Astrocyte of the cerebellum (primary cell): ENCODE measurements at regions not wholly inside any gene's neighbourhood (a gene's known extent, or its start where the extent isn't known, plus 50 kb on each side); places are given as distances from the start of the nearest gene placed in this dataset.

Source experiments
- DNase-seq: peaks from one replicate; pipeline ENCODE4 v3.0.0-alpha.2; 2011; ENCODE audit warnings: low read depth
- H3K4me3 ChIP-seq: 2 replicates; pipeline ENCODE4 v1.5.1; 2011; ENCODE audit warnings: mild to moderate bottlenecking, low read depth, low read length, moderate library complexity
- in situ Hi-C: cut with HindIII; loops from 2 replicates; pipeline ENCODE4 v1.10.0; 2017; ENCODE audit warnings: low sequenced_read_pairs
- TF ChIP-seq, protein P1 (sequence below): IDR thresholded peaks from 2 replicates; pipeline ENCODE4 v1.5.1; 2012; ENCODE audit warnings: low read length, low read depth, moderate library complexity, mild to moderate bottlenecking; ENCODE audit errors: missing control alignments

DNA sequence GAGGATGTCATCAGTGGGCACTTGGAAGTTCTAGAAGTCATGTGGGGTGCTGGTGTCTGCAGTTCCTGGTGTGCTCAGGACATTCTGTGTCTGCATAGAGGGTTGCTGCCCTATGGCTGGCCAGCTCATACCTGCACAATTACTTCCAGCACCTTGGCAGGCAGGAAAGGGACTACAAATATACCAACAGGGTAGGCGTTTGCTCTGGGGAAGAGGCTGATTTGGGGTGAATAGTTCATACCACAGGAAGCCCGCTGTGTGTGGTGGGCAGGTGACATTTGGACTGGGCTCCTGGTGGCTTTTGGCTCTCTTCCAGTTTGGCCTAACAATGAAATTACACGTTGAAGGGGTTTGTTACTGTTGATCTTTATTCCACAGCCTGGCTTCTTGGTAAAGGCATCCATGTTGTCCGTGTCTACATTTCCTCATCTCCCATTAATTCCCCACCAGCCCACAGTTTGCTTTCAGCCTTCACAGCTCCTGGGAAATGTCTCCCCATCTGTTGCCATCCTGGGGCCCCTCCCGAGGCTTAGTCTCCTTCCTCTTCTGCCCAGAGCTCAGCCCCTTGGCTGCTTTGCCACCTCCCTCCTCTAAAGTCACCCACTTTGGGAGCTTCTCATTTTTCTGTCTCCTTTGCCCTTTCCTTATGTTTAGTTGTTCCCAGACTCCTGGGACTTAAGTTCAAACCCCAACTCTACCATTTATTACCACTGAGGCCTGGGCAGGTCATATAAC, 88.1 kb downstream of the RSPH3 start:
- in situ Hi-C loops, result no loop called here
- DNase-seq, result no peak
- H3K4me3 ChIP-seq, result no peak overlapping the region

DNA sequence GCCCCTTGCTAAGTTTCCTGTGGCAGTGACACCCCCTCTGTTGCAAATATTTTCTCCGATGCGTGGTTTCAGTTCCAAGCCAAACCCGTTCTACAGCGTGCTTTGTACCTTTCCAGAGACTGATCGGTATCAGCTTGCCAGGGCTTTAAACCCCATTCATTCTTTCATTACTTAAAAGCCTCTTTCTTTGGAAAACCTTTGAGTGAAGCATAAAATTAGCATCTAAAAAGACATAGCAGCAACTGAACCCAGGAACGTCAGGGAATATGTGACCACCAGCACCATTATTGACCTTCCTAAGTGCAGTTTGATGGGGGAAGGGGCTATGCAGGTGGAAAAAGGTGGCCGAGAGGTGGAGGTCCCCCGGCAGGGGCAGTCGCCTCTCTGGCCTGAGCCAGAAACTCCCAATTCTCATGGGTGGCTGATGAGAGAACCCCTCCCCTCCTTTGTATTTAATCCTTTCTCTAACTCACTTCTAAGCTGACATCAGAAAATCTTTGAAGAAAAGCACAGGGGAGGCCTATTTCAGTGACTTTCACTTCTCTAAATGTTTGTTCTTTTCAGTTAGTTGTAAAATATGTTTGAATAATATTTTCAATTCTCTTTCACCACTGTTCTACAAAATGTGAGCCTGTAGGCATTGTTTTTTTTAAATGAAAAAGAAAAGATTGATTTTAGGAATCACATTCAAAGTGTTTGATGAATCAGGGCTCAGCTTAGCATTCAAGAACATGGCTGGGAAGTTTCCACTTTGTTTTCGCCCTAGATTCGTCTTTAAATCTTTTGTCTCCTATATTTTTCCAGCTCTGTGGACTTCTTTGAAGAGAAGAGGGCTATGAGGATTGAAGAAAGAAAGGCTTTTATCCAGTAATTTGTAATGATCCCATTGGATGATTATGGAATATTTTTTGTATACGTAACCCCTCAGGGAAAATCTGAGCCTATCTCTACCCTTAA, 89.2 kb downstream of the RSPH3 start:
- TF ChIP-seq, protein P1, sequence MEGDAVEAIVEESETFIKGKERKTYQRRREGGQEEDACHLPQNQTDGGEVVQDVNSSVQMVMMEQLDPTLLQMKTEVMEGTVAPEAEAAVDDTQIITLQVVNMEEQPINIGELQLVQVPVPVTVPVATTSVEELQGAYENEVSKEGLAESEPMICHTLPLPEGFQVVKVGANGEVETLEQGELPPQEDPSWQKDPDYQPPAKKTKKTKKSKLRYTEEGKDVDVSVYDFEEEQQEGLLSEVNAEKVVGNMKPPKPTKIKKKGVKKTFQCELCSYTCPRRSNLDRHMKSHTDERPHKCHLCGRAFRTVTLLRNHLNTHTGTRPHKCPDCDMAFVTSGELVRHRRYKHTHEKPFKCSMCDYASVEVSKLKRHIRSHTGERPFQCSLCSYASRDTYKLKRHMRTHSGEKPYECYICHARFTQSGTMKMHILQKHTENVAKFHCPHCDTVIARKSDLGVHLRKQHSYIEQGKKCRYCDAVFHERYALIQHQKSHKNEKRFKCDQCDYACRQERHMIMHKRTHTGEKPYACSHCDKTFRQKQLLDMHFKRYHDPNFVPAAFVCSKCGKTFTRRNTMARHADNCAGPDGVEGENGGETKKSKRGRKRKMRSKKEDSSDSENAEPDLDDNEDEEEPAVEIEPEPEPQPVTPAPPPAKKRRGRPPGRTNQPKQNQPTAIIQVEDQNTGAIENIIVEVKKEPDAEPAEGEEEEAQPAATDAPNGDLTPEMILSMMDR, result no peak
- no peak overlapping the region for H3K4me3 ChIP-seq
- in situ Hi-C loops, result no loop called here
- no peak for DNase-seq

More for the DNA sequence above, 88.1 kb downstream of the RSPH3 start:
- TF ChIP-seq, protein P1, result no peak

DNA sequence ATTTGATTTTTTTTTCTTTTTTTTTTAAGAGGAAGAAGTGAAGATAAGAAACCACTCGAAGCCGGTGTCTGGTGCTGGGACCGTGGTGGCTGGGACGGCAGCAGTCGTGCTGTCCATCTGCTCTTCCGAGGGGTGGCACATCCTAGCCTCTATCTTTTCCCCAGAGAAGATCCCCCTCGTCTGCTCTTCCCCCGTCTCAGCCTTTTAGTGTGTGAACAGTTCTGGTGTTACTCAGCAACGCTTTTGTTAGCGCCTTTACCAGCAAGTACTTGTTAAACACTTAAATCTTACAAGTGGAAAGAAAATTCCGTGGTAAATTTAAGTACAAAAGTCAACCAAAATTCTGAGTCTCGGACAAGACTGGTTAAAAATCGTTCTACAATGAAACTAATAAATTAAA, 90.1 kb downstream of the RSPH3 start:
- in situ Hi-C loops, result no loop called here
- TF ChIP-seq, protein P1, result no peak
- no peak overlapping the region for H3K4me3 ChIP-seq
- DNase-seq, result no peak

DNA sequence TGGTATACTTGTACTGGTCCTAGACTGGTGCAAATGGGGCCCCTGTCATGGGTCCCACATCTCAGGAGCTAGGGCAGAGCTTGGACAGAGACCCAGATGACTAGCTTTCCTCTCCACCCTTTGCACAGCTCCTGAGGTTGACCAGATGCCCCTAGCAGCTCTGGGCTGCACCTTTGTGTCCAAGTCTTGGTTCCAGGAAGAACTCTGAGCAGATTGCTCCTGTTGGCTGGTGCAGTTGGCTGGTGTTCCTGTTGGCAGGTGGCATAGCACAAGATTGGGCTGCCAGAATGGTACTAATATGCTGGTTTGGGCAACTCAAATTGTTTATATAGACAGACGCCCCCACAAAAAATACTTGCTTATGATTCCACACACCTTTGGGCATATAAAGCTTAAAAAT, 89.4 kb upstream of the EZR start:
- in situ Hi-C loops, result no loop called here
- TF ChIP-seq, protein P1, result no peak
- no peak for DNase-seq
- H3K4me3 ChIP-seq, result no peak overlapping the region

DNA sequence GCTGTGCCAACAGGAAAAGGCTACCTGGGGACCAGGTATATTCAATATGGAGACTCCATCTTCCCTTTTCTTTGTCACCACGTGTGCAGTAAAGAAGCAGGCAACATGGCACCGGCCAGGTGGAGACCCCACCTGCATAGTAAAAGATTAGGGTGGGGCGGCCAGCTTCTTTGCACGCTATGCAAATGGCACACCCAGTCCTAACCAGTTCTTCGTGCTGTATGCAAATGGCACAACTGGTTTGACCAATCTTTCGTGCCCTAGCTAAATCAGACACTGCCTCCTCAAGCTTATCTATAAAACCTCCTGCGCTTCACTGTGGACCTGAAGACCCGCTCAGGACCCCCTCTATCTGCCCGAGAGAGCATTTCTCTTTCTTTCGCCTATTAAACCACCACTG, 88.8 kb upstream of the EZR start:
- no peak overlapping the region for H3K4me3 ChIP-seq
- DNase-seq, result no peak
- in situ Hi-C loops, result no loop called here
- TF ChIP-seq, protein P1, result no peak

DNA sequence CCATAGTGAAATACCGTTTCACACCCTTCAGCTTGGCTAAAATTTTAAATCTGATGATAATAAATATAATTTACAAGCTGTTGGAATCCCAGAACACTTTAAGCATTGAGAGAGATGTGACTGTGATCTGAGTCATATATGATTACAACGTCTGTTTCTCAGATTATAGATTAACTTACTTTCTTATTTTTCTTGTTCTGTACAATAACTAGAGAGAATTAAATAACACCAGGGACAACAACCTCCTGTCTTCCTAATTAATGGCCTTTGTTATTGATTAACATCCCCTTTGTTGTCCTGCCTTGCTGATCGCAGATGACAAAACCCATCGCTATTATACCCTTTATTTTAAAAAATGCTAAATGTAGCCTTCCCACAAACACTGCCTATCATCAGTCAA, 87.8 kb upstream of the EZR start:
- in situ Hi-C loops, result no loop called here
- H3K4me3 ChIP-seq, result no peak overlapping the region
- no peak for DNase-seq
- TF ChIP-seq, protein P1, result no peak
